ENCODE measurements at regions not wholly inside any gene's neighbourhood (a gene's known extent, or its start where the extent isn't known, plus 50 kb on each side); places are given as distances from the start of the nearest gene placed in this dataset.

GRCh38 chrX:147699061-147699460 is 212.7 kb upstream of the FMR1 start:
- no peaks in the 10 kb centered on the region for H3K4me1 ChIP-seq (ENCODE audit: control insufficient read depth in 1 of 2, insufficient read depth in 2 of 2, low read length in 2 of 2)
- no peaks in the 10 kb centered on the region for H3K36me3 ChIP-seq (replicated peaks in 1 of 2; ENCODE audit: control insufficient read depth in 1 of 2, insufficient read depth in 2 of 2, low read length in 2 of 2)
- intact Hi-C loops (cut with micrococcal nuclease) = no loop called here
- no peak overlapping the region for H2AFZ ChIP-seq (ENCODE audit: insufficient read depth, low read depth, low read length, poor library complexity, severe bottlenecking)
- no peaks in the 10 kb centered on the region for H3K9me3 ChIP-seq (replicated peaks in 1 of 2; ENCODE audit: control insufficient read depth in 1 of 2, insufficient read depth in 1 of 2, low read length in 2 of 2)
- no peaks in the 10 kb centered on the region for H3K27me3 ChIP-seq (ENCODE audit: control insufficient read depth in 2 of 2, insufficient read depth in 2 of 2, low read length in 2 of 2)
- H4K20me1 ChIP-seq (ENCODE audit: insufficient read depth, low read length) = no peaks in the 10 kb centered on the region
- H3K4me1 Mint-ChIP-seq = no peaks in the 10 kb centered on the region
- no peak overlapping the region for H3K4me3 Mint-ChIP-seq
- no peaks in the 10 kb centered on the region for H3K36me3 Mint-ChIP-seq
- no peaks in the 10 kb centered on the region for H3K79me2 ChIP-seq (ENCODE audit: insufficient read depth, low read length)
- H3K27me3 Mint-ChIP-seq (ENCODE audit: low read depth in 3 of 3) = peaks cover 1 to 2% (median 2%) of the 10 kb centered on the region in 3 donors
- DNase-seq = no peak
- no CpG with 5 or more reads among the region's 2 CpGs for WGBS (ENCODE audit: insufficient coverage)
- no peak overlapping the region for H3K27ac ChIP-seq (ENCODE audit: low read depth in 1 of 2, low read length in 2 of 2)
- H3K4me3 ChIP-seq (replicated peaks in 1 of 3; ENCODE audit: low read depth in 2 of 3, low read length in 3 of 3) = no peak overlapping the region
- no peak overlapping the region for H3K4me2 ChIP-seq (replicated peaks; ENCODE audit: extremely low read depth, low read length, poor library complexity, severe bottlenecking)
- H3K27ac Mint-ChIP-seq = no peak overlapping the region
- no peak overlapping the region for H3K9ac ChIP-seq (ENCODE audit: insufficient read depth, low read length, poor library complexity, severe bottlenecking)
- peaks cover 0 to 7% (median 2%) of the 10 kb centered on the region in 7 donors for H3K9me3 Mint-ChIP-seq
- no peak for TF ChIP-seq CTCF (IDR thresholded peaks at IDR 0.05)

- no peaks in the 10 kb centered on the region for H3K36me3 Mint-ChIP-seq
- no peak overlapping the region for H2AFZ ChIP-seq (ENCODE audit: insufficient read depth, low read depth, low read length, poor library complexity, severe bottlenecking)
- no peaks in the 10 kb centered on the region for H4K20me1 ChIP-seq (ENCODE audit: insufficient read depth, low read length)
- peaks cover 0 to 2% (median 0%) of the 10 kb centered on the region in 3 donors for H3K27me3 Mint-ChIP-seq (ENCODE audit: low read depth in 3 of 3)
- H3K4me3 ChIP-seq (replicated peaks in 1 of 3; ENCODE audit: low read depth in 2 of 3, low read length in 3 of 3) = no peak overlapping the region
- TF ChIP-seq CTCF (IDR thresholded peaks at IDR 0.05) = no peak
- WGBS (ENCODE audit: insufficient coverage) = no CpG with 5 or more reads among the region's 2 CpGs
- no peaks in the 10 kb centered on the region for H3K4me1 Mint-ChIP-seq
- intact Hi-C loops (cut with micrococcal nuclease) = no loop called here
- no peaks in the 10 kb centered on the region for H3K9me3 Mint-ChIP-seq
- H3K4me3 Mint-ChIP-seq = no peak overlapping the region
- H3K27ac Mint-ChIP-seq = no peak overlapping the region
- no peaks in the 10 kb centered on the region for H3K27me3 ChIP-seq (ENCODE audit: control insufficient read depth in 2 of 2, insufficient read depth in 2 of 2, low read length in 2 of 2)
- no peak overlapping the region for H3K27ac ChIP-seq (ENCODE audit: low read depth in 1 of 2, low read length in 2 of 2)
- no peak for DNase-seq
- H3K9ac ChIP-seq (ENCODE audit: insufficient read depth, low read length, poor library complexity, severe bottlenecking) = no peak overlapping the region
- H3K36me3 ChIP-seq (replicated peaks in 1 of 2; ENCODE audit: control insufficient read depth in 1 of 2, insufficient read depth in 2 of 2, low read length in 2 of 2) = no peaks in the 10 kb centered on the region
- no peaks in the 10 kb centered on the region for H3K9me3 ChIP-seq (replicated peaks in 1 of 2; ENCODE audit: control insufficient read depth in 1 of 2, insufficient read depth in 1 of 2, low read length in 2 of 2)
- H3K4me2 ChIP-seq (replicated peaks; ENCODE audit: extremely low read depth, low read length, poor library complexity, severe bottlenecking) = no peak overlapping the region
- no peaks in the 10 kb centered on the region for H3K79me2 ChIP-seq (ENCODE audit: insufficient read depth, low read length)
- no peaks in the 10 kb centered on the region for H3K4me1 ChIP-seq (ENCODE audit: control insufficient read depth in 1 of 2, insufficient read depth in 2 of 2, low read length in 2 of 2)
These were observed 201.4 kb upstream of the FMR1 start for GRCh38 chrX:147710301-147710700.

Data from CD14-positive monocyte (primary cell).